PFSK-1 (cell line): ENCODE measurements at regions not wholly inside any gene's neighbourhood (a gene's known extent, or its start where the extent isn't known, plus 50 kb on each side); places are given as distances from the start of the nearest gene placed in this dataset.

Source experiments
- POLR2AphosphoS5 ChIP-seq: IDR thresholded peaks from 2 replicates; pipeline ENCODE4 v1.6.1; 2012; ENCODE audit warnings: low read depth, mild to moderate bottlenecking, control low read depth, low read length, moderate library complexity
- SIN3A ChIP-seq: IDR thresholded peaks from 2 replicates; pipeline ENCODE4 v1.6.1; 2012; ENCODE audit warnings: mild to moderate bottlenecking, low read length, moderate library complexity, borderline replicate concordance; ENCODE audit not compliant: insufficient read depth
- TAF1 ChIP-seq: IDR thresholded peaks from 2 replicates; pipeline ENCODE4 v1.6.1; 2012; ENCODE audit warnings: low read length, control low read depth, borderline replicate concordance; ENCODE audit not compliant: insufficient read depth

GRCh38 chr4:122992057-122992456, 69.7 kb upstream of the NUDT6 start:
- TF ChIP-seq TAF1 (no peak), SIN3A (no peak), POLR2AphosphoS5 (no peak)
